DOHH2 (cell line): ENCODE measurements at regions not wholly inside any gene's neighbourhood (a gene's known extent, or its start where the extent isn't known, plus 50 kb on each side); places are given as distances from the start of the nearest gene placed in this dataset.

Experiments
- H3F3A ChIP-seq: fragments of 200-600 bp; sonication (generic), shearing (Covaris generic); 2 replicates; pipeline ENCODE4 v1.6.0; 2016; ENCODE audit warnings: antibody characterized with exemption, mild to moderate bottlenecking; ENCODE audit not compliant: control insufficient read depth, insufficient read depth
- H3K27ac ChIP-seq: fragments of 200-600 bp; sonication (generic); 2 replicates; pipeline ENCODE4 v1.5.1; 2014; ENCODE audit warnings: low read depth, mild to moderate bottlenecking, low read length, moderate library complexity
- H3K27me3 ChIP-seq: fragments of 200-600 bp; sonication (generic); 2 replicates; pipeline ENCODE4 v1.6.1; 2014; ENCODE audit warnings: mild to moderate bottlenecking, low read length, mixed read lengths; ENCODE audit not compliant: control insufficient read depth
- H3K36me3 ChIP-seq: fragments of 200-600 bp; sonication (generic); 2 replicates; pipeline ENCODE4 v1.6.1; 2014; ENCODE audit warnings: mild to moderate bottlenecking, low read length, moderate library complexity, mixed read lengths; ENCODE audit not compliant: control insufficient read depth
- H3K4me1 ChIP-seq: fragments of 200-600 bp; sonication (generic); 2 replicates; pipeline ENCODE4 v1.6.1; 2014; ENCODE audit warnings: mild to moderate bottlenecking, low read length, mixed read lengths; ENCODE audit not compliant: control insufficient read depth
- H3K4me2 ChIP-seq: fragments of 200-600 bp; sonication (generic); 2 replicates; pipeline ENCODE4 v1.6.0; 2014; ENCODE audit warnings: mild to moderate bottlenecking, low read length, moderate library complexity
- H3K4me3 ChIP-seq: fragments of 200-600 bp; sonication (generic); 2 replicates; pipeline ENCODE4 v1.5.1; 2014; ENCODE audit warnings: mild to moderate bottlenecking, low read length, mixed read lengths
- H3K79me2 ChIP-seq: fragments of 200-600 bp; sonication (generic); 2 replicates; pipeline ENCODE4 v1.6.1; 2014; ENCODE audit warnings: mild to moderate bottlenecking, low read length, mixed read lengths; ENCODE audit not compliant: control insufficient read depth
- H3K9me2 ChIP-seq: fragments of 200-600 bp; sonication (generic); replicated peaks from 2 replicates; pipeline ENCODE4 v1.6.1; 2014; ENCODE audit warnings: mild to moderate bottlenecking, low read length, mixed read lengths; ENCODE audit not compliant: control insufficient read depth
- H3K9me3 ChIP-seq: fragments of 200-600 bp; sonication (generic); 2 replicates; pipeline ENCODE4 v1.6.1; 2014; ENCODE audit warnings: antibody characterized with exemption, low read length, mixed read lengths; ENCODE audit not compliant: control insufficient read depth, insufficient read depth
- H4K20me1 ChIP-seq: fragments of 200-600 bp; sonication (generic); 2 replicates; pipeline ENCODE4 v1.6.0; 2014; ENCODE audit warnings: low read depth, mild to moderate bottlenecking, antibody characterized with exemption, low read length, moderate library complexity; ENCODE audit not compliant: control insufficient read depth, insufficient read depth
- EZH2phosphoT487 ChIP-seq: fragments of 200-600 bp; sonication (generic); IDR thresholded peaks from 2 replicates; pipeline ENCODE4 v1.6.1; 2017; ENCODE audit warnings: borderline replicate concordance, mild to moderate bottlenecking, antibody characterized with exemption, low read length, moderate library complexity, mixed read lengths
- TF ChIP-seq, protein P1 (sequence below): fragments of 200-600 bp; sonication (generic); IDR thresholded peaks from one replicate; pipeline ENCODE4 v1.5.1; 2014; ENCODE audit warnings: antibody characterized with exemption, mild to moderate bottlenecking, low read depth, low read length; ENCODE audit not compliant: poor library complexity, severe bottlenecking

DNA sequence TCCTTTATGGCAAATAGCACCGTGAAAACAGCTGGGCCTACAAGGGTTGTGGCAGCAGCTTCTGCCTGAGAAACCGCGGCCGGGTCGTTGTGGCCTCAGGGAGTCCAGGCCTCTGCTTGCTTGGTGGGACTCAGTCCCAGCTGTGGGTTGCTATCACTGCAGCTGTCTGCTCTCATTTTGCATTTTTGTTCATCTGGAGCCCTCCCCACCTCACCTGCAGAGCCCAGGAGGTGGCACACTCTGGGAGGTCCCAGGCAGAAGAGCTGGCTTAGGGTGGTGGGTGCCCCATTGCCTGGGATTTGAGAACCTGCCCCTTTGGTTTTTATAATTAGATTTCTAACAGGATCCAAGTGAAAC lies 138.4 kb downstream of the GADD45G start:
- H3K4me3 ChIP-seq: no peak overlapping the region
- TF ChIP-seq, protein P1, sequence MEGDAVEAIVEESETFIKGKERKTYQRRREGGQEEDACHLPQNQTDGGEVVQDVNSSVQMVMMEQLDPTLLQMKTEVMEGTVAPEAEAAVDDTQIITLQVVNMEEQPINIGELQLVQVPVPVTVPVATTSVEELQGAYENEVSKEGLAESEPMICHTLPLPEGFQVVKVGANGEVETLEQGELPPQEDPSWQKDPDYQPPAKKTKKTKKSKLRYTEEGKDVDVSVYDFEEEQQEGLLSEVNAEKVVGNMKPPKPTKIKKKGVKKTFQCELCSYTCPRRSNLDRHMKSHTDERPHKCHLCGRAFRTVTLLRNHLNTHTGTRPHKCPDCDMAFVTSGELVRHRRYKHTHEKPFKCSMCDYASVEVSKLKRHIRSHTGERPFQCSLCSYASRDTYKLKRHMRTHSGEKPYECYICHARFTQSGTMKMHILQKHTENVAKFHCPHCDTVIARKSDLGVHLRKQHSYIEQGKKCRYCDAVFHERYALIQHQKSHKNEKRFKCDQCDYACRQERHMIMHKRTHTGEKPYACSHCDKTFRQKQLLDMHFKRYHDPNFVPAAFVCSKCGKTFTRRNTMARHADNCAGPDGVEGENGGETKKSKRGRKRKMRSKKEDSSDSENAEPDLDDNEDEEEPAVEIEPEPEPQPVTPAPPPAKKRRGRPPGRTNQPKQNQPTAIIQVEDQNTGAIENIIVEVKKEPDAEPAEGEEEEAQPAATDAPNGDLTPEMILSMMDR: no peak
- no peak for TF ChIP-seq EZH2phosphoT487
- H3K9me2 ChIP-seq: no peaks in the 10 kb centered on the region
- no peaks in the 10 kb centered on the region for H4K20me1 ChIP-seq
- H3K36me3 ChIP-seq: no peaks in the 10 kb centered on the region
- H3K27me3 ChIP-seq: peaks cover 11% of the 10 kb centered on the region
- no peak overlapping the region for H3K27ac ChIP-seq
- no peaks in the 10 kb centered on the region for H3K79me2 ChIP-seq
- no peaks in the 10 kb centered on the region for H3K4me1 ChIP-seq
- H3K9me3 ChIP-seq: no peaks in the 10 kb centered on the region
- H3F3A ChIP-seq: no peaks in the 10 kb centered on the region
- no peak overlapping the region for H3K4me2 ChIP-seq

DNA sequence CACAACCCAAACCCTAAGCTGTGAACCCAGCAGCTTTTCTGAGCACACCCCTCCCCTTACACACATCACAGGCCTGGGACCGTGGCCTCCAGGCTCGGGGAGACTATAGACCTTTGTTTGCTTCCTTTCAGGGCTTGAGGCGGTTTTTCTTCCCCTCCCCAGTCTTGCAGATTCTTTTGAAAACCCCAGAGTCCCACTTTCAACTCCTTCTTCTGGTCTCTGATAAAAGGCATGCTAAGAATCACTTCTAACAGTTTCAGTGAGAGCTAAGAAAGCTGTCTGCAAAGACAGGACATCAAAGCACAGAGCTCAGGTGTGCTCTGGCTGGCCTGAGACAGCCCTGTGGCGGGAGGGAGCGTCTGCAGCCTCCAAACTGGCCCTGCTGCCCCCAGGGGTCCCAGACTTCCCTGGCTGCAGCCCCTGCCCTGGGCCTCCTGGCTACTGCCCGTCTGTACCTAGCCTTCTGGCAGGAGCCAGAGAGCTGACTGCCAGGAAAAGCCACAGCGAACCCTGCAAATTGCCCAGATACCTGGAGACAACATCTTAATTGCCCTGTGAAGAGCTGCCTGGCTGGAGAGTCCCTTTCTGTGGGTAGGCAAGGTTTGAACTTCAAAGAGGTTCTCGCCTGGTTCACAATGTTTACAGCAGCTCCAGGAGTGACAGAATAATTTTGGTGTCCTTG lies 138.9 kb downstream of the GADD45G start:
- H3K27ac ChIP-seq: no peak overlapping the region
- TF ChIP-seq EZH2phosphoT487: no peak
- TF ChIP-seq, protein P1: no peak
- H3K4me3 ChIP-seq: no peak overlapping the region
- no peaks in the 10 kb centered on the region for H4K20me1 ChIP-seq
- no peaks in the 10 kb centered on the region for H3K79me2 ChIP-seq
- H3K27me3 ChIP-seq: peaks cover 11% of the 10 kb centered on the region
- H3K9me3 ChIP-seq: no peaks in the 10 kb centered on the region
- no peaks in the 10 kb centered on the region for H3K4me1 ChIP-seq
- H3K4me2 ChIP-seq: no peak overlapping the region
- H3K36me3 ChIP-seq: no peaks in the 10 kb centered on the region
- H3K9me2 ChIP-seq: no peaks in the 10 kb centered on the region
- H3F3A ChIP-seq: no peaks in the 10 kb centered on the region

DNA sequence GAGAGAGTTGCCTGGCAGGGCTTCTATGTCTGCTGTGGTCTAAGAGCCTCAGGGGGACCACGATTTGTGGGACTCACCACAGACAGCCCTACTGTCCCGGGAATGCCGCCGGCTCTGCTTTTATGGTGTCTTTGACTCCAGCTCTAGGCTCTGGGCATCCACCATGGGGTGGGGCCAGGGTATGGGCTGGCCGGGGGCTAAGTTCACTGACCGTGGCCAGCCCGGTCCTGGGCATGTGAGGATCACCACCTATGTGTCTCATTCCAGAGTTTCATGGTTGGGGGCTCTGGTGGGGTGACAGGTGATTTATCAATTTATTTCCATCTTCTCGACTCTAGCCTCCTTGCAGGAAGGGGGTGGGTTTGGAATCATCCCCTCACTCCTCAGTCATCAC lies 139.4 kb downstream of the GADD45G start:
- Histone ChIP-seq H3K27ac (no peak overlapping the region), H3K4me3 (no peak overlapping the region), H3K4me2 (no peak overlapping the region), H3K4me1 (no peaks in the 10 kb centered on the region), H4K20me1 (no peaks in the 10 kb centered on the region), H3K9me3 (no peaks in the 10 kb centered on the region), H3K9me2 (no peaks in the 10 kb centered on the region), H3K27me3 (peaks cover 11% of the 10 kb centered on the region), H3K79me2 (no peaks in the 10 kb centered on the region), H3K36me3 (no peaks in the 10 kb centered on the region), H3F3A (no peaks in the 10 kb centered on the region)
- TF ChIP-seq, protein P1: no peak
- no peak for TF ChIP-seq EZH2phosphoT487
